WTC11 (cell line): ENCODE measurements at regions not wholly inside any gene's neighbourhood (a gene's known extent, or its start where the extent isn't known, plus 50 kb on each side); places are given as distances from the start of the nearest gene placed in this dataset.

Experiments used
- ATAC-seq: fragments of 200-7000 bp; cut with Tn5 transposase; 2 replicates; pipeline ENCODE4 v1.10.0; 2021; ENCODE audit warnings: mild to moderate bottlenecking, moderate library complexity
- CTCF ChIA-PET: fragments of 300-600 bp; sonication (Branson Sonifier 250); formaldehyde crosslinking; loops from one replicate; lab custom pipeline; 2021; ENCODE audit warnings: antibody characterized with exemption; lab: Charles Lee
- POLR2A ChIA-PET: fragments of 350-600 bp; sonication (Branson Sonifier 250); formaldehyde crosslinking; loops from one replicate; lab custom pipeline; 2021; ENCODE audit warnings: antibody characterized with exemption; lab: Charles Lee
- DNase-seq: peaks from one replicate; pipeline ENCODE4 v3.0.0; 2021; ENCODE audit warnings: low spot score
- H3K27ac Mint-ChIP-seq: 2 replicates; pipeline ENCODE4 v1.8.0; 2021; ENCODE audit warnings: mixed read lengths
- H3K27me3 Mint-ChIP-seq: 2 replicates; pipeline ENCODE4 v1.8.0; 2021; ENCODE audit warnings: low read depth, mild to moderate bottlenecking, moderate library complexity, mixed read lengths
- H3K36me3 Mint-ChIP-seq: 2 replicates; pipeline ENCODE4 v1.8.0; 2021; ENCODE audit warnings: mixed read lengths
- H3K4me1 Mint-ChIP-seq: 2 replicates; pipeline ENCODE4 v1.8.0; 2022; ENCODE audit warnings: mixed read lengths
- H3K4me3 Mint-ChIP-seq: 2 replicates; pipeline ENCODE4 v1.8.0; 2021; ENCODE audit warnings: mild to moderate bottlenecking, moderate library complexity, mixed read lengths
- H3K9me3 Mint-ChIP-seq: 2 replicates; pipeline ENCODE4 v1.8.0; 2021; ENCODE audit warnings: mixed read lengths
- ATF1 ChIP-seq: sonication (generic); formaldehyde crosslinking; IDR thresholded peaks from 2 replicates; pipeline ENCODE4 v1.8.1; 2023; ENCODE audit warnings: mild to moderate bottlenecking, moderate library complexity, missing genetic modification reagents
- CBFB ChIP-seq: sonication (generic); formaldehyde crosslinking; IDR thresholded peaks from 2 replicates; pipeline ENCODE4 v1.8.1; 2022; ENCODE audit warnings: mild to moderate bottlenecking, low read depth, missing genetic modification reagents
- EMX1 ChIP-seq: fragments of 250-450 bp; sonication (Bioruptor Pico); IDR thresholded peaks from 2 replicates; pipeline ENCODE4 v1.8.0; 2021; ENCODE audit warnings: mild to moderate bottlenecking
- FOXJ3 ChIP-seq: sonication (generic); formaldehyde crosslinking; IDR thresholded peaks from 2 replicates; pipeline ENCODE4 v1.9.0; 2021; ENCODE audit warnings: missing genetic modification reagents, mild to moderate bottlenecking, borderline replicate concordance
- FOXP1 ChIP-seq: sonication (generic); formaldehyde crosslinking; IDR thresholded peaks from 2 replicates; pipeline ENCODE4 v1.8.0; 2022; ENCODE audit warnings: missing genetic modification reagents, mild to moderate bottlenecking, moderate library complexity, borderline replicate concordance
- GABPB1 ChIP-seq: sonication (generic); formaldehyde crosslinking; IDR thresholded peaks from 2 replicates; pipeline ENCODE4 v1.8.1; 2023; ENCODE audit warnings: mild to moderate bottlenecking, missing genetic modification reagents
- GRHL2 ChIP-seq: fragments of 250-450 bp; sonication (Bioruptor Pico); IDR thresholded peaks from 2 replicates; pipeline ENCODE4 v1.8.0; 2022; ENCODE audit warnings: mild to moderate bottlenecking, moderate library complexity; ENCODE audit not compliant: insufficient replicate concordance, severe bottlenecking
- IRF2 ChIP-seq: sonication (generic); formaldehyde crosslinking; IDR thresholded peaks from 2 replicates; pipeline ENCODE4 v1.8.0; 2022; ENCODE audit warnings: low read depth, missing genetic modification reagents, borderline replicate concordance
- NFE2L1 ChIP-seq: sonication (generic); formaldehyde crosslinking; IDR thresholded peaks from 2 replicates; pipeline ENCODE4 v1.8.1; 2023; ENCODE audit warnings: missing genetic modification reagents
- SMAD4 ChIP-seq: sonication (generic); formaldehyde crosslinking; IDR thresholded peaks from 2 replicates; pipeline ENCODE4 v1.8.0; 2022; ENCODE audit warnings: mild to moderate bottlenecking, missing genetic modification reagents
- SOX15 ChIP-seq: fragments of 250-450 bp; sonication (Bioruptor Pico); IDR thresholded peaks from 2 replicates; pipeline ENCODE4 v1.9.0; 2021; ENCODE audit warnings: mild to moderate bottlenecking
- ZBTB21 ChIP-seq: sonication (generic); formaldehyde crosslinking; IDR thresholded peaks from 2 replicates; pipeline ENCODE4 v1.8.1; 2023; ENCODE audit warnings: mild to moderate bottlenecking, missing genetic modification reagents, borderline replicate concordance
- ZNF121 ChIP-seq: sonication (generic); formaldehyde crosslinking; IDR thresholded peaks from 2 replicates; pipeline ENCODE4 v1.8.0; 2023; ENCODE audit warnings: missing genetic modification reagents
- ZNF317 ChIP-seq: sonication (generic); formaldehyde crosslinking; IDR thresholded peaks from 2 replicates; pipeline ENCODE4 v1.8.1; 2023; ENCODE audit warnings: low read depth, mild to moderate bottlenecking, moderate library complexity, missing genetic modification reagents, borderline replicate concordance
- ZNF396 ChIP-seq: fragments of 250-450 bp; sonication (Bioruptor Pico); IDR thresholded peaks from 2 replicates; pipeline ENCODE4 v1.8.0; 2021; ENCODE audit warnings: mild to moderate bottlenecking, moderate library complexity, borderline replicate concordance
- TF ChIP-seq, protein P1 (sequence below): sonication (generic); formaldehyde crosslinking; IDR thresholded peaks from 2 replicates; pipeline ENCODE4 v1.8.1; 2023; ENCODE audit warnings: mild to moderate bottlenecking, moderate library complexity, missing genetic modification reagents
- TF ChIP-seq, protein P2 (sequence below): sonication (generic); formaldehyde crosslinking; IDR thresholded peaks from 2 replicates; pipeline ENCODE4 v1.8.1; 2023; ENCODE audit warnings: mild to moderate bottlenecking, missing genetic modification reagents, borderline replicate concordance
- TF ChIP-seq, protein P3 (sequence below): sonication (generic); formaldehyde crosslinking; IDR thresholded peaks from 2 replicates; pipeline ENCODE4 v1.8.0; 2023; ENCODE audit warnings: missing genetic modification reagents
- TF ChIP-seq, protein P4 (sequence below): fragments of 200-600 bp; IDR thresholded peaks from 2 replicates; pipeline ENCODE4 v1.8.0; 2022; ENCODE audit warnings: antibody characterized with exemption
- TF ChIP-seq, protein P5 (sequence below): sonication (generic); formaldehyde crosslinking; IDR thresholded peaks from 2 replicates; pipeline ENCODE4 v1.8.1; 2023; ENCODE audit warnings: mild to moderate bottlenecking, missing genetic modification reagents, moderate library complexity
- TF ChIP-seq, protein P6 (sequence below): sonication (generic); formaldehyde crosslinking; IDR thresholded peaks from 2 replicates; pipeline ENCODE4 v1.8.0; 2023; ENCODE audit warnings: mild to moderate bottlenecking, missing genetic modification reagents
- TF ChIP-seq, protein P7 (sequence below): fragments of 250-450 bp; sonication (Bioruptor Pico); IDR thresholded peaks from 2 replicates; pipeline ENCODE4 v1.9.0; 2021; ENCODE audit warnings: mild to moderate bottlenecking

DNA sequence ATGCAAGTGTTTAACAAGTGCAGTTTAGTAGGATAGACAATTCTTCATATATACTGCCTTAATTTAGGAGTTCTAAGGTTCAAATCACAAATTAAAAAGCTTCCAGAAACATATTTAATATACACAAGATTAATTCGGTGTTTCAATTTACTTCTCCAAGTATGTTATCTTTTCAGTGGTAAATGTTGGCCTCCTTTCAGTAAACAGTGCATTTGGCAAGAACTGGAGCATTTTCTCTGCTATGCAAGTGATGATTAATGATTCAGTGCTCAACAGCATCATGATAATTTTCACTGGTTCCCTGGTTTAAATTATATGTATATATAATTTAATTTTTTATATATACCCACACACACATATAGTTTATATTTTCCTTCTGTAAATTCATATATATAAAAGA is 541.7 kb downstream of the EFNA5 start:
- no peaks in the 10 kb centered on the region for H3K4me1 Mint-ChIP-seq
- peaks cover 14% of the 10 kb centered on the region for H3K9me3 Mint-ChIP-seq
- no peak overlapping the region for H3K27ac Mint-ChIP-seq
- TF ChIP-seq, protein P1, sequence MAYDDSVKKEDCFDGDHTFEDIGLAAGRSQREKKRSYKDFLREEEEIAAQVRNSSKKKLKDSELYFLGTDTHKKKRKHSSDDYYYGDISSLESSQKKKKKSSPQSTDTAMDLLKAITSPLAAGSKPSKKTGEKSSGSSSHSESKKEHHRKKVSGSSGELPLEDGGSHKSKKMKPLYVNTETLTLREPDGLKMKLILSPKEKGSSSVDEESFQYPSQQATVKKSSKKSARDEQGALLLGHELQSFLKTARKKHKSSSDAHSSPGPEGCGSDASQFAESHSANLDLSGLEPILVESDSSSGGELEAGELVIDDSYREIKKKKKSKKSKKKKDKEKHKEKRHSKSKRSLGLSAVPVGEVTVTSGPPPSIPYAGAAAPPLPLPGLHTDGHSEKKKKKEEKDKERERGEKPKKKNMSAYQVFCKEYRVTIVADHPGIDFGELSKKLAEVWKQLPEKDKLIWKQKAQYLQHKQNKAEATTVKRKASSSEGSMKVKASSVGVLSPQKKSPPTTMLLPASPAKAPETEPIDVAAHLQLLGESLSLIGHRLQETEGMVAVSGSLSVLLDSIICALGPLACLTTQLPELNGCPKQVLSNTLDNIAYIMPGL = no peak
- TF ChIP-seq CBFB (CRISPR knock-in tag) (no peak), NFE2L1 (CRISPR knock-in tag) (no peak), IRF2 (CRISPR knock-in tag) (no peak), ZNF396 (CRISPR knock-in tag) (no peak), FOXJ3 (CRISPR knock-in tag) (no peak), EMX1 (CRISPR knock-in tag) (no peak), ZNF121 (CRISPR knock-in tag) (no peak), ZNF317 (CRISPR knock-in tag) (no peak), ATF1 (no peak), SOX15 (CRISPR knock-in tag) (no peak)
- TF ChIP-seq, protein P2, sequence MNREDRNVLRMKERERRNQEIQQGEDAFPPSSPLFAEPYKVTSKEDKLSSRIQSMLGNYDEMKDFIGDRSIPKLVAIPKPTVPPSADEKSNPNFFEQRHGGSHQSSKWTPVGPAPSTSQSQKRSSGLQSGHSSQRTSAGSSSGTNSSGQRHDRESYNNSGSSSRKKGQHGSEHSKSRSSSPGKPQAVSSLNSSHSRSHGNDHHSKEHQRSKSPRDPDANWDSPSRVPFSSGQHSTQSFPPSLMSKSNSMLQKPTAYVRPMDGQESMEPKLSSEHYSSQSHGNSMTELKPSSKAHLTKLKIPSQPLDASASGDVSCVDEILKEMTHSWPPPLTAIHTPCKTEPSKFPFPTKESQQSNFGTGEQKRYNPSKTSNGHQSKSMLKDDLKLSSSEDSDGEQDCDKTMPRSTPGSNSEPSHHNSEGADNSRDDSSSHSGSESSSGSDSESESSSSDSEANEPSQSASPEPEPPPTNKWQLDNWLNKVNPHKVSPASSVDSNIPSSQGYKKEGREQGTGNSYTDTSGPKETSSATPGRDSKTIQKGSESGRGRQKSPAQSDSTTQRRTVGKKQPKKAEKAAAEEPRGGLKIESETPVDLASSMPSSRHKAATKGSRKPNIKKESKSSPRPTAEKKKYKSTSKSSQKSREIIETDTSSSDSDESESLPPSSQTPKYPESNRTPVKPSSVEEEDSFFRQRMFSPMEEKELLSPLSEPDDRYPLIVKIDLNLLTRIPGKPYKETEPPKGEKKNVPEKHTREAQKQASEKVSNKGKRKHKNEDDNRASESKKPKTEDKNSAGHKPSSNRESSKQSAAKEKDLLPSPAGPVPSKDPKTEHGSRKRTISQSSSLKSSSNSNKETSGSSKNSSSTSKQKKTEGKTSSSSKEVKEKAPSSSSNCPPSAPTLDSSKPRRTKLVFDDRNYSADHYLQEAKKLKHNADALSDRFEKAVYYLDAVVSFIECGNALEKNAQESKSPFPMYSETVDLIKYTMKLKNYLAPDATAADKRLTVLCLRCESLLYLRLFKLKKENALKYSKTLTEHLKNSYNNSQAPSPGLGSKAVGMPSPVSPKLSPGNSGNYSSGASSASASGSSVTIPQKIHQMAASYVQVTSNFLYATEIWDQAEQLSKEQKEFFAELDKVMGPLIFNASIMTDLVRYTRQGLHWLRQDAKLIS (CRISPR knock-in tag) = no peak
- TF ChIP-seq, protein P3, sequence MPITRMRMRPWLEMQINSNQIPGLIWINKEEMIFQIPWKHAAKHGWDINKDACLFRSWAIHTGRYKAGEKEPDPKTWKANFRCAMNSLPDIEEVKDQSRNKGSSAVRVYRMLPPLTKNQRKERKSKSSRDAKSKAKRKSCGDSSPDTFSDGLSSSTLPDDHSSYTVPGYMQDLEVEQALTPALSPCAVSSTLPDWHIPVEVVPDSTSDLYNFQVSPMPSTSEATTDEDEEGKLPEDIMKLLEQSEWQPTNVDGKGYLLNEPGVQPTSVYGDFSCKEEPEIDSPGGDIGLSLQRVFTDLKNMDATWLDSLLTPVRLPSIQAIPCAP (CRISPR knock-in tag) = no peak
- TF ChIP-seq, protein P4, sequence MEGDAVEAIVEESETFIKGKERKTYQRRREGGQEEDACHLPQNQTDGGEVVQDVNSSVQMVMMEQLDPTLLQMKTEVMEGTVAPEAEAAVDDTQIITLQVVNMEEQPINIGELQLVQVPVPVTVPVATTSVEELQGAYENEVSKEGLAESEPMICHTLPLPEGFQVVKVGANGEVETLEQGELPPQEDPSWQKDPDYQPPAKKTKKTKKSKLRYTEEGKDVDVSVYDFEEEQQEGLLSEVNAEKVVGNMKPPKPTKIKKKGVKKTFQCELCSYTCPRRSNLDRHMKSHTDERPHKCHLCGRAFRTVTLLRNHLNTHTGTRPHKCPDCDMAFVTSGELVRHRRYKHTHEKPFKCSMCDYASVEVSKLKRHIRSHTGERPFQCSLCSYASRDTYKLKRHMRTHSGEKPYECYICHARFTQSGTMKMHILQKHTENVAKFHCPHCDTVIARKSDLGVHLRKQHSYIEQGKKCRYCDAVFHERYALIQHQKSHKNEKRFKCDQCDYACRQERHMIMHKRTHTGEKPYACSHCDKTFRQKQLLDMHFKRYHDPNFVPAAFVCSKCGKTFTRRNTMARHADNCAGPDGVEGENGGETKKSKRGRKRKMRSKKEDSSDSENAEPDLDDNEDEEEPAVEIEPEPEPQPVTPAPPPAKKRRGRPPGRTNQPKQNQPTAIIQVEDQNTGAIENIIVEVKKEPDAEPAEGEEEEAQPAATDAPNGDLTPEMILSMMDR = no peak
- TF ChIP-seq, protein P5, sequence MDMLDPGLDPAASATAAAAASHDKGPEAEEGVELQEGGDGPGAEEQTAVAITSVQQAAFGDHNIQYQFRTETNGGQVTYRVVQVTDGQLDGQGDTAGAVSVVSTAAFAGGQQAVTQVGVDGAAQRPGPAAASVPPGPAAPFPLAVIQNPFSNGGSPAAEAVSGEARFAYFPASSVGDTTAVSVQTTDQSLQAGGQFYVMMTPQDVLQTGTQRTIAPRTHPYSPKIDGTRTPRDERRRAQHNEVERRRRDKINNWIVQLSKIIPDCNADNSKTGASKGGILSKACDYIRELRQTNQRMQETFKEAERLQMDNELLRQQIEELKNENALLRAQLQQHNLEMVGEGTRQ (CRISPR knock-in tag) = no peak
- no peak for DNase-seq
- H3K4me3 Mint-ChIP-seq = no peak overlapping the region
- H3K27me3 Mint-ChIP-seq = no peaks in the 10 kb centered on the region
- no peak for ATAC-seq
- peaks cover 6% of the 10 kb centered on the region for H3K36me3 Mint-ChIP-seq
- POLR2A ChIA-PET = no interaction called here
- CTCF ChIA-PET = no interaction called here

DNA sequence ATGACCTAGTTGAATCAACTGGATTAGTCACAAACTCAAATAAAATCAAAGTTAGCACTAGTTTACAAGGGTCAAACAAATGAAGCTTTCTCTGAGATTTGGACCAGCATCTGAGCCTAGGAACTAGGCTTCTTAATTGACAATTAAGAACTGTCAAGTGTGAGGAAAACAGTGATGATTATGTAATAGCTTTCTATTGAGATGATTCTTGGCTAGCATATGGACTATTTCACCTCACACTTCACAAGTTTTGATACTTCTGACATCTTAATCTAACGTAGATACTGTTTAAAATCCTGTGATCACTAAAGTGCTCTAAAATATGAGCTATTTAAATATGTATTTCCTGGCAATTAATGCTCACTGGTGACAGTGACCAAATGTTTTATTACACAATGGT is 542.9 kb downstream of the EFNA5 start:
- H3K27ac Mint-ChIP-seq = no peak overlapping the region
- peaks cover 3% of the 10 kb centered on the region for H3K36me3 Mint-ChIP-seq
- H3K27me3 Mint-ChIP-seq = no peaks in the 10 kb centered on the region
- peaks cover 9% of the 10 kb centered on the region for H3K4me1 Mint-ChIP-seq
- H3K9me3 Mint-ChIP-seq = peaks cover 8% of the 10 kb centered on the region
- ChIA-PET POLR2A (no interaction called here), CTCF (no interaction called here)
- ATAC-seq (no peak), DNase-seq (no peak)
- H3K4me3 Mint-ChIP-seq = no peak overlapping the region
- no peak for TF ChIP-seq GABPB1 (CRISPR knock-in tag)
- TF ChIP-seq, protein P6, sequence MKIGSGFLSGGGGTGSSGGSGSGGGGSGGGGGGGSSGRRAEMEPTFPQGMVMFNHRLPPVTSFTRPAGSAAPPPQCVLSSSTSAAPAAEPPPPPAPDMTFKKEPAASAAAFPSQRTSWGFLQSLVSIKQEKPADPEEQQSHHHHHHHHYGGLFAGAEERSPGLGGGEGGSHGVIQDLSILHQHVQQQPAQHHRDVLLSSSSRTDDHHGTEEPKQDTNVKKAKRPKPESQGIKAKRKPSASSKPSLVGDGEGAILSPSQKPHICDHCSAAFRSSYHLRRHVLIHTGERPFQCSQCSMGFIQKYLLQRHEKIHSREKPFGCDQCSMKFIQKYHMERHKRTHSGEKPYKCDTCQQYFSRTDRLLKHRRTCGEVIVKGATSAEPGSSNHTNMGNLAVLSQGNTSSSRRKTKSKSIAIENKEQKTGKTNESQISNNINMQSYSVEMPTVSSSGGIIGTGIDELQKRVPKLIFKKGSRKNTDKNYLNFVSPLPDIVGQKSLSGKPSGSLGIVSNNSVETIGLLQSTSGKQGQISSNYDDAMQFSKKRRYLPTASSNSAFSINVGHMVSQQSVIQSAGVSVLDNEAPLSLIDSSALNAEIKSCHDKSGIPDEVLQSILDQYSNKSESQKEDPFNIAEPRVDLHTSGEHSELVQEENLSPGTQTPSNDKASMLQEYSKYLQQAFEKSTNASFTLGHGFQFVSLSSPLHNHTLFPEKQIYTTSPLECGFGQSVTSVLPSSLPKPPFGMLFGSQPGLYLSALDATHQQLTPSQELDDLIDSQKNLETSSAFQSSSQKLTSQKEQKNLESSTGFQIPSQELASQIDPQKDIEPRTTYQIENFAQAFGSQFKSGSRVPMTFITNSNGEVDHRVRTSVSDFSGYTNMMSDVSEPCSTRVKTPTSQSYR = no peak
- TF ChIP-seq, protein P7, sequence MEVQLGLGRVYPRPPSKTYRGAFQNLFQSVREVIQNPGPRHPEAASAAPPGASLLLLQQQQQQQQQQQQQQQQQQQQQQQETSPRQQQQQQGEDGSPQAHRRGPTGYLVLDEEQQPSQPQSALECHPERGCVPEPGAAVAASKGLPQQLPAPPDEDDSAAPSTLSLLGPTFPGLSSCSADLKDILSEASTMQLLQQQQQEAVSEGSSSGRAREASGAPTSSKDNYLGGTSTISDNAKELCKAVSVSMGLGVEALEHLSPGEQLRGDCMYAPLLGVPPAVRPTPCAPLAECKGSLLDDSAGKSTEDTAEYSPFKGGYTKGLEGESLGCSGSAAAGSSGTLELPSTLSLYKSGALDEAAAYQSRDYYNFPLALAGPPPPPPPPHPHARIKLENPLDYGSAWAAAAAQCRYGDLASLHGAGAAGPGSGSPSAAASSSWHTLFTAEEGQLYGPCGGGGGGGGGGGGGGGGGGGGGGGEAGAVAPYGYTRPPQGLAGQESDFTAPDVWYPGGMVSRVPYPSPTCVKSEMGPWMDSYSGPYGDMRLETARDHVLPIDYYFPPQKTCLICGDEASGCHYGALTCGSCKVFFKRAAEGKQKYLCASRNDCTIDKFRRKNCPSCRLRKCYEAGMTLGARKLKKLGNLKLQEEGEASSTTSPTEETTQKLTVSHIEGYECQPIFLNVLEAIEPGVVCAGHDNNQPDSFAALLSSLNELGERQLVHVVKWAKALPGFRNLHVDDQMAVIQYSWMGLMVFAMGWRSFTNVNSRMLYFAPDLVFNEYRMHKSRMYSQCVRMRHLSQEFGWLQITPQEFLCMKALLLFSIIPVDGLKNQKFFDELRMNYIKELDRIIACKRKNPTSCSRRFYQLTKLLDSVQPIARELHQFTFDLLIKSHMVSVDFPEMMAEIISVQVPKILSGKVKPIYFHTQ (CRISPR knock-in tag) = no peak
- TF ChIP-seq FOXP1 (CRISPR knock-in tag) = no peak
- no peak for TF ChIP-seq ZBTB21 (CRISPR knock-in tag)
- TF ChIP-seq SMAD4 (CRISPR knock-in tag) = no peak
- TF ChIP-seq GRHL2 (CRISPR knock-in tag) = no peak
- TF ChIP-seq SOX15 (CRISPR knock-in tag) = no peak
